ENCODE measurements at regions not wholly inside any gene's neighbourhood (a gene's known extent, or its start where the extent isn't known, plus 50 kb on each side); places are given as distances from the start of the nearest gene placed in this dataset.

GRCh38 chr12:65758401-65758800 is 65.9 kb upstream of the HMGA2 start:
- TF ChIP-seq CTCF (IDR thresholded peaks at IDR 0.05; ENCODE audit: insufficient read depth, low read length): no peak
- no peak for TF ChIP-seq GABPA (IDR thresholded peaks at IDR 0.05; ENCODE audit: low read depth)

Measured in HL-60 (cell line).